ENCODE measurements at regions not wholly inside any gene's neighbourhood (a gene's known extent, or its start where the extent isn't known, plus 50 kb on each side); places are given as distances from the start of the nearest gene placed in this dataset.

GRCh38 chr5:142225141-142225540 is 99.7 kb downstream of the SPRY4 start:
- TF ChIP-seq SUZ12 (IDR thresholded peaks at IDR 0.05; ENCODE audit: extremely low read depth, insufficient read depth, insufficient read length) (no peak), YY1 (IDR thresholded peaks at IDR 0.05; ENCODE audit: insufficient read depth, insufficient read length) (no peak)
